Right ventricle myocardium superior (tissue), 1 donor: ENCODE measurements at regions not wholly inside any gene's neighbourhood (a gene's known extent, or its start where the extent isn't known, plus 50 kb on each side); places are given as distances from the start of the nearest gene placed in this dataset.

ENCODE experiments used
- ATAC-seq: fragments of 200-7000 bp; cut with Tn5 transposase; one replicate; pipeline ENCODE4 v1.9.1; 2020; ENCODE audit warnings: mild to moderate bottlenecking; ENCODE audit not compliant: poor library complexity
- DNase-seq: peaks from one replicate; pipeline ENCODE4 v3.0.0-alpha.2; 2020
- intact Hi-C: fragments of 100-400 bp; cut with DNase I; formaldehyde crosslinking; loops from one replicate; pipeline ENCODE4 v1.11.2; 2022
- donor health status: DM: no; HTN: yes; CAD: no; lungs with severe emphysema.

GRCh38 chr11:64490562-64491216 lies 65.1 kb upstream of the SLC22A11 start:
- ATAC-seq = no peak
- intact Hi-C loops = no loop called here
- no peak for DNase-seq

GRCh38 chr11:64492561-64492960 lies 63.2 kb upstream of the SLC22A11 start:
- intact Hi-C loops = no loop called here
- ATAC-seq = no peak
- no peak for DNase-seq

GRCh38 chr11:64498136-64498535 lies 57.6 kb upstream of the SLC22A11 start:
- ATAC-seq (no peak), DNase-seq (no peak)
- intact Hi-C loops = no loop called here

GRCh38 chr11:64499261-64500004 lies 56.3 kb upstream of the SLC22A11 start:
- ATAC-seq (no peak), DNase-seq (no peak)
- intact Hi-C loops = no loop called here

- DNase-seq (no peak), ATAC-seq (no peak)
- intact Hi-C loops = no loop called here
Measured at GRCh38 chr11:64500176-64501013, 55.3 kb upstream of the SLC22A11 start.

GRCh38 chr11:64501500-64502427 lies 54.0 kb upstream of the SLC22A11 start:
- DNase-seq (no peak), ATAC-seq (no peak)
- intact Hi-C loops = no loop called here

- no peak for DNase-seq
- intact Hi-C loops = no loop called here
- ATAC-seq = no peak
Measured at GRCh38 chr11:64502634-64503033, 53.1 kb upstream of the SLC22A11 start.

GRCh38 chr11:64503186-64503753 lies 52.5 kb upstream of the SLC22A11 start:
- DNase-seq (no peak), ATAC-seq (no peak)
- intact Hi-C loops = no loop called here

- ATAC-seq = no peak
- intact Hi-C loops = no loop called here
- no peak for DNase-seq
Measured at GRCh38 chr11:64504999-64505398, 50.7 kb upstream of the SLC22A11 start.
